ENCODE measurements at regions not wholly inside any gene's neighbourhood (a gene's known extent, or its start where the extent isn't known, plus 50 kb on each side); places are given as distances from the start of the nearest gene placed in this dataset.

GRCh38 chr6:169024047-169024660, 229.5 kb downstream of the THBS2 start:
- intact Hi-C loops (cut with micrococcal nuclease) = no loop called here
- H3K36me3 Mint-ChIP-seq (ENCODE audit: low read depth) = no peaks in the 10 kb centered on the region
- ChIA-PET CTCF (no interaction called here), POLR2A (no interaction called here)
- H3K4me3 Mint-ChIP-seq = no peak overlapping the region
- no peaks in the 10 kb centered on the region for H3K4me1 Mint-ChIP-seq
- H3K9me3 Mint-ChIP-seq = no peaks in the 10 kb centered on the region
- no peak overlapping the region for H3K27ac Mint-ChIP-seq
- no peak for TF ChIP-seq CTCF (IDR thresholded peaks at IDR 0.05)
- no peak for ATAC-seq (ENCODE audit: low read depth)
- H3K27me3 Mint-ChIP-seq = peaks cover 2% of the 10 kb centered on the region
- no peak for DNase-seq

GRCh38 chr6:169023161-169023874, 230.3 kb downstream of the THBS2 start:
- POLR2A ChIA-PET = no interaction called here
- ATAC-seq (ENCODE audit: low read depth) = no peak
- H3K27me3 Mint-ChIP-seq = peaks cover 2% of the 10 kb centered on the region
- intact Hi-C loops (cut with micrococcal nuclease) = no loop called here
- CTCF ChIA-PET = no interaction called here
- no peaks in the 10 kb centered on the region for H3K36me3 Mint-ChIP-seq (ENCODE audit: low read depth)
- H3K4me1 Mint-ChIP-seq = no peaks in the 10 kb centered on the region
- no peaks in the 10 kb centered on the region for H3K9me3 Mint-ChIP-seq
- DNase-seq = no peak
- no peak overlapping the region for H3K4me3 Mint-ChIP-seq
- TF ChIP-seq CTCF (IDR thresholded peaks at IDR 0.05) = no peak
- H3K27ac Mint-ChIP-seq = no peak overlapping the region

GRCh38 chr6:169022079-169022478, 231.6 kb downstream of the THBS2 start:
- peaks cover 2% of the 10 kb centered on the region for H3K27me3 Mint-ChIP-seq
- intact Hi-C loops (cut with micrococcal nuclease) = no loop called here
- H3K36me3 Mint-ChIP-seq (ENCODE audit: low read depth) = no peaks in the 10 kb centered on the region
- DNase-seq = no peak
- H3K27ac Mint-ChIP-seq = no peak overlapping the region
- no peak for TF ChIP-seq CTCF (IDR thresholded peaks at IDR 0.05)
- POLR2A ChIA-PET = no interaction called here
- H3K9me3 Mint-ChIP-seq = peaks cover 4% of the 10 kb centered on the region
- H3K4me1 Mint-ChIP-seq = no peaks in the 10 kb centered on the region
- CTCF ChIA-PET = no interaction called here
- H3K4me3 Mint-ChIP-seq = no peak overlapping the region
- ATAC-seq (ENCODE audit: low read depth) = no peak

- H3K27ac Mint-ChIP-seq = no peak overlapping the region
- ChIA-PET CTCF (no interaction called here), POLR2A (no interaction called here)
- no peak overlapping the region for H3K4me3 Mint-ChIP-seq
- intact Hi-C loops (cut with micrococcal nuclease) = no loop called here
- no peak for DNase-seq
- H3K4me1 Mint-ChIP-seq = no peaks in the 10 kb centered on the region
- no peak for ATAC-seq (ENCODE audit: low read depth)
- H3K36me3 Mint-ChIP-seq (ENCODE audit: low read depth) = no peaks in the 10 kb centered on the region
- peaks cover 2% of the 10 kb centered on the region for H3K27me3 Mint-ChIP-seq
- peaks cover 13% of the 10 kb centered on the region for H3K9me3 Mint-ChIP-seq
- no peak for TF ChIP-seq CTCF (IDR thresholded peaks at IDR 0.05)
These were observed 232.8 kb downstream of the THBS2 start for GRCh38 chr6:169020821-169021220.

GRCh38 chr6:169019727-169020491, 233.7 kb downstream of the THBS2 start:
- Mint-ChIP-seq H3K27ac (no peak overlapping the region), H3K9me3 (peaks cover 13% of the 10 kb centered on the region), H3K4me1 (no peaks in the 10 kb centered on the region), H3K36me3 (ENCODE audit: low read depth) (no peaks in the 10 kb centered on the region), H3K4me3 (no peak overlapping the region), H3K27me3 (peaks cover 2% of the 10 kb centered on the region)
- TF ChIP-seq CTCF (IDR thresholded peaks at IDR 0.05) = no peak
- no peak for ATAC-seq (ENCODE audit: low read depth)
- CTCF ChIA-PET = no interaction called here
- DNase-seq = no peak
- intact Hi-C loops (cut with micrococcal nuclease) = no loop called here
- POLR2A ChIA-PET = no interaction called here
